Type B pancreatic cell (in vitro differentiated cells): ENCODE measurements at regions not wholly inside any gene's neighbourhood (a gene's known extent, or its start where the extent isn't known, plus 50 kb on each side); places are given as distances from the start of the nearest gene placed in this dataset.
A peak's percentile ranks its signal among the peaks of the same experiment; 100 is the strongest.

Source experiments
- DNase-seq: peaks from one replicate; pipeline ENCODE4 v3.0.0; 2021; ENCODE audit warnings: mixed read lengths; ENCODE audit not compliant: unreplicated experiment; ENCODE audit errors: extremely low spot score
- H3K27ac Mint-ChIP-seq: 2 replicates; pipeline ENCODE4 v1.8.0; 2021; ENCODE audit warnings: mild to moderate bottlenecking, mixed read lengths
- H3K27me3 Mint-ChIP-seq: 2 replicates; pipeline ENCODE4 v1.8.0; 2021; ENCODE audit warnings: mixed read lengths
- H3K36me3 Mint-ChIP-seq: 2 replicates; pipeline ENCODE4 v1.8.0; 2021; ENCODE audit warnings: mixed read lengths
- H3K4me1 Mint-ChIP-seq: one replicate; pipeline ENCODE4 v1.8.0; 2021; ENCODE audit warnings: mixed read lengths; ENCODE audit not compliant: unreplicated experiment
- H3K4me3 Mint-ChIP-seq: 2 replicates; pipeline ENCODE4 v1.8.0; 2021; ENCODE audit warnings: mild to moderate bottlenecking, mixed read lengths
- H3K9me3 Mint-ChIP-seq: 2 replicates; pipeline ENCODE4 v1.8.0; 2021; ENCODE audit warnings: mixed read lengths
- TF ChIP-seq, protein P1 (sequence below): fragments of 200-600 bp; sonication (generic); conservative IDR thresholded peaks from 2 replicates; pipeline ENCODE4 v1.5.0; 2021; ENCODE audit warnings: antibody characterized with exemption, mild to moderate bottlenecking

DNA sequence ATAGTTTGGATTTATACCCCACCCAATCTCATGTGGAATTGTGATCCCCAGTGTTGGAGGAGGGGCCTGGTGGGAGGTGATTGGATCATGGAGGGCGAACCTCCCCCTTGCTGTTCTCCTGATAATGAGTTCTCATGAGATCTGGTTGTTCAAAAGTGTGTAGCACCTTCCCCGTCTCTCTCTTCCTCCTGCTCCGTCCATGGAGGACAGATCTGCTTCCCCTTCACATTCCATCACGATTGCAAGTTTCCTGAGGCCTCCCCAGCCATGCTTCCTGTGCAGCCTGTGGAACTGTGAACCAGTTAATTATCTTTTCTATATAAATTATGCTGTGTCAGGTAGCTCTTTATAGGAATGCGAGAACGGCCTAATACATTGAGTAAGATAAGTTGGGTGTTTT is 518.8 kb upstream of the LCORL start:
- no peaks in the 10 kb centered on the region for H3K27me3 Mint-ChIP-seq
- no peak overlapping the region for H3K27ac Mint-ChIP-seq
- no peak for DNase-seq
- TF ChIP-seq, protein P1, sequence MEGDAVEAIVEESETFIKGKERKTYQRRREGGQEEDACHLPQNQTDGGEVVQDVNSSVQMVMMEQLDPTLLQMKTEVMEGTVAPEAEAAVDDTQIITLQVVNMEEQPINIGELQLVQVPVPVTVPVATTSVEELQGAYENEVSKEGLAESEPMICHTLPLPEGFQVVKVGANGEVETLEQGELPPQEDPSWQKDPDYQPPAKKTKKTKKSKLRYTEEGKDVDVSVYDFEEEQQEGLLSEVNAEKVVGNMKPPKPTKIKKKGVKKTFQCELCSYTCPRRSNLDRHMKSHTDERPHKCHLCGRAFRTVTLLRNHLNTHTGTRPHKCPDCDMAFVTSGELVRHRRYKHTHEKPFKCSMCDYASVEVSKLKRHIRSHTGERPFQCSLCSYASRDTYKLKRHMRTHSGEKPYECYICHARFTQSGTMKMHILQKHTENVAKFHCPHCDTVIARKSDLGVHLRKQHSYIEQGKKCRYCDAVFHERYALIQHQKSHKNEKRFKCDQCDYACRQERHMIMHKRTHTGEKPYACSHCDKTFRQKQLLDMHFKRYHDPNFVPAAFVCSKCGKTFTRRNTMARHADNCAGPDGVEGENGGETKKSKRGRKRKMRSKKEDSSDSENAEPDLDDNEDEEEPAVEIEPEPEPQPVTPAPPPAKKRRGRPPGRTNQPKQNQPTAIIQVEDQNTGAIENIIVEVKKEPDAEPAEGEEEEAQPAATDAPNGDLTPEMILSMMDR = no peak
- no peaks in the 10 kb centered on the region for H3K36me3 Mint-ChIP-seq
- no peaks in the 10 kb centered on the region for H3K4me1 Mint-ChIP-seq
- H3K9me3 Mint-ChIP-seq = no peaks in the 10 kb centered on the region
- H3K4me3 Mint-ChIP-seq = no peak overlapping the region

DNA sequence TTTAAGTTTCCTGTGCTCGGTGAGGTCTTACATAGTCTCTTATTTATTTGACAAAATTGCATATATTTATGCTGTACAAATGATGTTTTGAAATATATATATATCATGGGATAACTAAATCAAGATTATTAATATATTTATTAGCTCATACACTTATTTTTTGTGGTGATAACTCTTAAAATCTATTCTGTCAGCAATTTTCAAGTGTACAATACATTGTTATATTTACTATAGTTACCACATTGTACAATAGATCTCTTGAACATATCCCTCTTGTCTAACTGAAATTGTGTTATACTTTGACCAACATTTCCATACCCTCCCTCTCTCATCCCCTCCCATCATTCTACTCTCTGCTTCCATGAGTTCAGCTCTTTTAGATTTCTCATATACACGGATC is 516.6 kb upstream of the LCORL start:
- no peak overlapping the region for H3K4me3 Mint-ChIP-seq
- H3K27me3 Mint-ChIP-seq = peaks cover 3% of the 10 kb centered on the region

DNA sequence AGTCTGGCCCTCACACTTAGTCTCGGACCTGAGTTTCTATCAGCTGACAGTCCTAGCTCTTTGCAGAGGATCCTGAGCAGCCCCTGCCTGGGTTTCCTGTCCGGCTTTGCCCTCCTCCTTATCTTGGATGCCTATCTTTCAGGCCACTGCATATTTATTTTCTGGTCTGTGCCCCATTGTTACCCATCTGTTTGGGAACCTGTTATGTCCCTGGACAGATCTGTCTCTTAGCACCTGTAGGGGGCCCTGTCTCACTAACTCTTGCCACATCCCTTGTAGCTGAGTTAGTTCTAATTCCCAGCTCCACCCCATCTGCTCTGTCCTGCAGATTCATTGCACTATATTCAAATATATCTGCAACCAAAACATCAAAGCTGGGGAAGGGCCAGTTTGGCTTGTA is 514.9 kb upstream of the LCORL start:
- Mint-ChIP-seq H3K4me3 (no peak overlapping the region), H3K9me3 (no peaks in the 10 kb centered on the region), H3K36me3 (no peaks in the 10 kb centered on the region), H3K27ac (no peak overlapping the region), H3K4me1 (no peaks in the 10 kb centered on the region), H3K27me3 (peaks cover 3% of the 10 kb centered on the region)
- DNase-seq = no peak
- TF ChIP-seq, protein P1 = peak; percentile 26

More for the DNA sequence above, 516.6 kb upstream of the LCORL start:
- DNase-seq = no peak
- no peak overlapping the region for H3K27ac Mint-ChIP-seq
- TF ChIP-seq, protein P1 = no peak
- H3K9me3 Mint-ChIP-seq = no peaks in the 10 kb centered on the region
- no peaks in the 10 kb centered on the region for H3K36me3 Mint-ChIP-seq
- H3K4me1 Mint-ChIP-seq = no peaks in the 10 kb centered on the region

DNA sequence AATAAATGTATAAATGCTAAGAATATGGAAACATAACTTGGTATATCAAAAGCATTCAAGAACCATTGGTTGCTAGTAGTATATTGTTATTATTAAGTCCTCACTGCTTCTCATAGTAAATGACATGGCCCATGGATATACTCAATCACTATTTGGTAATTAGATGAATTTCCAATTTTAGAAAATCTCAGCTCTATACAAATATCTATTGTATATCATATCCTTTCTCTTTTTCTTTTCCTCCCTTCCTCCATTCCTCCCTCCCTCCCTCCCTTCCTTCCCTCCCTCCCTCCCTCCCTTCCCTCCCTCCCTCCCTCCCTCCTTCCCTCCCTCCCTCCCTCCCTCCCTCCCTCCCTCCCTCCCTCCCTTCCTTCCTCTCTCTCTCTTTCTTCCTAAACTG is 514.4 kb upstream of the LCORL start:
- TF ChIP-seq, protein P1 = no peak
- Mint-ChIP-seq H3K9me3 (no peaks in the 10 kb centered on the region), H3K4me3 (no peak overlapping the region), H3K4me1 (no peaks in the 10 kb centered on the region), H3K36me3 (no peaks in the 10 kb centered on the region), H3K27me3 (peaks cover 3% of the 10 kb centered on the region), H3K27ac (no peak overlapping the region)
- no peak for DNase-seq

DNA sequence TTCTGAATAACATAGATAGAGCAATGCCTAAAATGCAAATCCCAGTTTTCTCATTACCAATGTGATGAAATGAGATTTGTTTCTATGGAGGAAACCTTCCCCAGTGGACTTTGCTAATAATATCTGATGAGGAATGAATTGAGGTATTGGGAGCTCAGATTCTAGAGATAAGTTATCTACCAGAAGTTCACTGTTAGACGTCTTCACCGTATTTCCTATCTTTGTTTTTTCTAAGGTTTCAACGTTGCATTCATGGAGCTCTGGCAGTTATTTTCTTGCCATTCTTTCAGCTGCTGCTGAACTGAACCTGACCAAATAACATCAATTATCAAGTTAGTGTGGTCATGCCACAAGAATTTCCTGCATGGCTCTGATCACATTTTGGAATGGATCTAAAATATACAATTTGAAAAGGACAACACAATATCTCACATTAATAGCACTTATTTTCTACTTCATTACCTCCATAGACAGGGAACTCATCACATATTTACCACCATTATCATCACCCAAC is 511.8 kb upstream of the LCORL start:
- no peak for DNase-seq
- no peak overlapping the region for H3K27ac Mint-ChIP-seq
- no peaks in the 10 kb centered on the region for H3K9me3 Mint-ChIP-seq
- H3K36me3 Mint-ChIP-seq = no peaks in the 10 kb centered on the region
- no peaks in the 10 kb centered on the region for H3K4me1 Mint-ChIP-seq
- TF ChIP-seq, protein P1 = no peak
- peaks cover 3% of the 10 kb centered on the region for H3K27me3 Mint-ChIP-seq
- H3K4me3 Mint-ChIP-seq = no peak overlapping the region

DNA sequence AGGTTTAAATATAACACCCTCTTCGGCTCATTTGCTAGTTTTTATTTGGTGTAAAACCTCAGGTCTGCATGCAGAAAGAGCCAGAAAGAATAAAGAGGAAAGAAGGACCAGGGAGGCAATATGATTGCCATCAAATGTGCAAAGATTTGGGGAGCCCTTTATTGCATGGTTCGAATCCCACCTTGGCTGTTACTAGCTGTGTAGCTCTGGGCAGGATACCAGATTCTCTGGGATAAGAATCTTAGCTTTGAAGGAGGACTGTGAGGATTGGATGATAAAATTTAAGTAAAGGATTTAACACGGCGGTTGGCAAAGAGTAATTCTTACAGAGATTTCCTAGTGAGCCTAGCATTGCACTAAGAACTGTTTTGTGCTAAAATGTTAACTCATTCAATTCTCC is 510.2 kb upstream of the LCORL start:
- DNase-seq = no peak
- no peak overlapping the region for H3K27ac Mint-ChIP-seq

More for the DNA sequence above, 510.2 kb upstream of the LCORL start:
- TF ChIP-seq, protein P1 = no peak
- Mint-ChIP-seq H3K27me3 (peaks cover 3% of the 10 kb centered on the region), H3K4me1 (no peaks in the 10 kb centered on the region), H3K36me3 (no peaks in the 10 kb centered on the region), H3K4me3 (no peak overlapping the region), H3K9me3 (no peaks in the 10 kb centered on the region)
